GM23248 (cell line): ENCODE measurements at regions not wholly inside any gene's neighbourhood (a gene's known extent, or its start where the extent isn't known, plus 50 kb on each side); places are given as distances from the start of the nearest gene placed in this dataset.

Source experiments
- EZH2 ChIP-seq: fragments of 200-600 bp; sonication (generic); IDR thresholded peaks from 2 replicates; pipeline ENCODE4 v1.6.1; 2018; ENCODE audit warnings: antibody characterized with exemption, mild to moderate bottlenecking; ENCODE audit not compliant: insufficient read depth, poor library complexity, severe bottlenecking
- EZH2phosphoT487 ChIP-seq: fragments of 200-600 bp; sonication (generic); IDR thresholded peaks from 2 replicates; pipeline ENCODE4 v1.6.1; 2018; ENCODE audit warnings: antibody characterized with exemption, moderate library complexity, mild to moderate bottlenecking, low read depth; ENCODE audit not compliant: insufficient read depth

GRCh38 chr2:162890690-162891311 lies 52.2 kb upstream of the KCNH7 start:
- TF ChIP-seq EZH2phosphoT487 = no peak
- TF ChIP-seq EZH2 = no peak
